Pulmonary artery endothelial cell (primary cell): ENCODE measurements at regions not wholly inside any gene's neighbourhood (a gene's known extent, or its start where the extent isn't known, plus 50 kb on each side); places are given as distances from the start of the nearest gene placed in this dataset.
"Not testable (repeated sequence)": the region's sequence is repeated elsewhere in the genome, so short reads cannot be mapped to it uniquely, and the experiment has no call there.

Experiments used
- DNase-seq: peaks from one replicate; pipeline ENCODE4 v3.0.0-alpha.2; 2011; ENCODE audit warnings: low read depth, low spot score

- DNase-seq, result no peak
Measured at GRCh38 chr11:23746896-23747295, 750.0 kb upstream of the LUZP2 start.

GRCh38 chr11:23749762-23750430 lies 747.0 kb upstream of the LUZP2 start:
- DNase-seq, result no peak

GRCh38 chr11:23751280-23751679 lies 745.6 kb upstream of the LUZP2 start:
- no peak for DNase-seq

- no peak for DNase-seq
Measured at GRCh38 chr11:23755076-23755475, 741.8 kb upstream of the LUZP2 start.

GRCh38 chr11:23755769-23756168 lies 741.1 kb upstream of the LUZP2 start:
- no peak for DNase-seq

- no peak for DNase-seq
Measured at GRCh38 chr11:23759489-23759888, 737.4 kb upstream of the LUZP2 start.

- DNase-seq, result no peak
Measured at GRCh38 chr11:23764286-23764685, 732.6 kb upstream of the LUZP2 start.

GRCh38 chr11:23765682-23766252 lies 731.1 kb upstream of the LUZP2 start:
- no peak for DNase-seq

GRCh38 chr11:23767576-23767975 lies 729.3 kb upstream of the LUZP2 start:
- no peak for DNase-seq

- DNase-seq, result no peak
Measured at GRCh38 chr11:23769214-23769613, 727.6 kb upstream of the LUZP2 start.

GRCh38 chr11:23772081-23772480 lies 724.8 kb upstream of the LUZP2 start:
- DNase-seq, result no peak

GRCh38 chr11:23778971-23779370 lies 717.9 kb upstream of the LUZP2 start:
- DNase-seq, result no peak

- no peak for DNase-seq
Measured at GRCh38 chr11:23780231-23780630, 716.6 kb upstream of the LUZP2 start.

- DNase-seq, result no peak
Measured at GRCh38 chr11:23781803-23782560, 714.9 kb upstream of the LUZP2 start.

- DNase-seq, result not testable (repeated sequence)
Measured at GRCh38 chr11:23786974-23787373, 709.9 kb upstream of the LUZP2 start.

- DNase-seq, result no peak
Measured at GRCh38 chr11:23789200-23789853, 707.5 kb upstream of the LUZP2 start.

GRCh38 chr11:23789938-23790371 lies 706.9 kb upstream of the LUZP2 start:
- DNase-seq, result no peak

GRCh38 chr11:23797624-23798419 lies 699.0 kb upstream of the LUZP2 start:
- DNase-seq, result no peak

GRCh38 chr11:23834306-23834705 lies 662.5 kb upstream of the LUZP2 start:
- not testable (repeated sequence) for DNase-seq

- DNase-seq, result no peak
Measured at GRCh38 chr11:23836981-23837380, 659.9 kb upstream of the LUZP2 start.

- no peak for DNase-seq
Measured at GRCh38 chr11:23840872-23841271, 656.0 kb upstream of the LUZP2 start.
